IMR-90 (cell line): ENCODE measurements at regions not wholly inside any gene's neighbourhood (a gene's known extent, or its start where the extent isn't known, plus 50 kb on each side); places are given as distances from the start of the nearest gene placed in this dataset.

Experiments
- ATAC-seq: fragments of 200-7000 bp; cut with Tn5 transposase; 2 replicates; pipeline ENCODE4 v1.9.1; 2020; ENCODE audit warnings: low read depth, mild to moderate bottlenecking, moderate library complexity
- BruUV-seq: library from RNA; stranded (reverse); fragments of 400-500 nt; replicated peaks from 2 replicates; lab custom pipeline; 2021; lab: Mats Ljungman, UMichigan
- CTCF ChIA-PET: fragments of 300-600 bp; formaldehyde crosslinking; extraction: SDS; loops from one replicate; lab custom pipeline; 2021; ENCODE audit warnings: antibody characterized with exemption; lab: Yijun Ruan, JAX
- POLR2A ChIA-PET: fragments of 300-600 bp; sonication (Branson Sonifier 250); formaldehyde crosslinking; loops from one replicate; lab custom pipeline; 2022; ENCODE audit warnings: antibody characterized with exemption; ENCODE audit not compliant: unreplicated experiment; lab: Charles Lee
- DNase-seq: peaks from one replicate; pipeline ENCODE4 v3.0.0; 2013
- H2AFZ ChIP-seq: replicated peaks from 2 replicates; pipeline ENCODE3; 2013; ENCODE audit warnings: low read length, mild to moderate bottlenecking; ENCODE audit not compliant: poor library complexity
- H2AK5ac ChIP-seq: 2 replicates; pipeline ENCODE4 v1.6.1; 2013; ENCODE audit warnings: low read depth, low read length, inconsistent platforms
- H2AK9ac ChIP-seq: replicated peaks from 2 replicates; pipeline ENCODE3; 2013; ENCODE audit warnings: mild to moderate bottlenecking, low read depth, low read length, moderate library complexity; ENCODE audit not compliant: poor library complexity
- H2BK120ac ChIP-seq: 2 replicates; pipeline ENCODE4 v1.6.1; 2013; ENCODE audit warnings: low read depth, low read length, inconsistent platforms
- H2BK15ac ChIP-seq: 3 replicates; pipeline ENCODE4 v1.6.1; 2013; ENCODE audit warnings: low read depth, low read length, inconsistent platforms
- H2BK20ac ChIP-seq: 2 replicates; pipeline ENCODE4 v1.6.1; 2013; ENCODE audit warnings: low read depth, mild to moderate bottlenecking, inconsistent platforms, low read length, moderate library complexity
- H2BK5ac ChIP-seq: 2 replicates; pipeline ENCODE4 v1.6.1; 2013; ENCODE audit warnings: mild to moderate bottlenecking, low read depth, low read length, inconsistent platforms; ENCODE audit not compliant: poor library complexity, severe bottlenecking
- H3K14ac ChIP-seq: replicated peaks from 2 replicates; pipeline ENCODE4 v1.6.1; 2013; ENCODE audit warnings: low read depth, low read length, inconsistent platforms
- H3K18ac ChIP-seq: 2 replicates; pipeline ENCODE4 v1.6.1; 2013; ENCODE audit warnings: low read depth, low read length, control low read depth
- H3K23ac ChIP-seq: 2 replicates; pipeline ENCODE4 v1.6.1; 2013; ENCODE audit warnings: low read depth, low read length, inconsistent platforms
- H3K27ac ChIP-seq: 2 replicates; pipeline ENCODE4 v1.5.1; 2013; ENCODE audit warnings: mild to moderate bottlenecking, control low read depth, low read length; ENCODE audit not compliant: insufficient read depth
- H3K27me3 ChIP-seq: 2 replicates; pipeline ENCODE4 v1.6.1; 2013; ENCODE audit warnings: low read length; ENCODE audit not compliant: control insufficient read depth, insufficient read depth
- H3K36me3 ChIP-seq: 2 replicates; pipeline ENCODE4 v1.6.1; 2013; ENCODE audit warnings: low read length, mixed read lengths; ENCODE audit not compliant: control insufficient read depth, insufficient read depth
- H3K4ac ChIP-seq: 2 replicates; pipeline ENCODE4 v1.6.1; 2013; ENCODE audit warnings: low read depth, low read length, inconsistent platforms
- H3K4me1 ChIP-seq: 2 replicates; pipeline ENCODE4 v1.6.1; 2013; ENCODE audit warnings: low read length, mixed read lengths; ENCODE audit not compliant: control insufficient read depth, insufficient read depth
- H3K4me2 ChIP-seq: 2 replicates; pipeline ENCODE4 v1.6.1; 2013; ENCODE audit warnings: low read depth, mild to moderate bottlenecking, control low read depth, low read length, moderate library complexity
- H3K4me3 ChIP-seq: 2 replicates; pipeline ENCODE4 v1.5.1; 2013; ENCODE audit warnings: low read depth, mild to moderate bottlenecking, control low read depth, low read length, moderate library complexity; ENCODE audit not compliant: insufficient read depth
- H3K56ac ChIP-seq: 2 replicates; pipeline ENCODE4 v1.6.1; 2013; ENCODE audit warnings: low read length, inconsistent platforms; ENCODE audit not compliant: insufficient read depth; ENCODE audit errors: extremely low read depth
- H3K79me1 ChIP-seq, 2 experiments: 2 replicates each; pipeline ENCODE4 v1.6.1; 2013; ENCODE audit warnings: low read length in 2 of 2, inconsistent platforms in 1 of 2, low read depth in 1 of 2
- H3K9ac ChIP-seq: 2 replicates; pipeline ENCODE4 v1.6.1; 2013; ENCODE audit warnings: low read depth, low read length, control low read depth
- H3K9me1 ChIP-seq: 2 replicates; pipeline ENCODE4 v1.6.1; 2013; ENCODE audit warnings: low read length, inconsistent platforms; ENCODE audit not compliant: insufficient read depth
- H3K9me3 ChIP-seq: 2 replicates; pipeline ENCODE4 v1.6.1; 2013; ENCODE audit warnings: low read length; ENCODE audit not compliant: control insufficient read depth, insufficient read depth
- H4K20me1 ChIP-seq: 2 replicates; pipeline ENCODE4 v1.6.1; 2013; ENCODE audit warnings: low read length, inconsistent platforms; ENCODE audit not compliant: insufficient read depth
- H4K5ac ChIP-seq: 2 replicates; pipeline ENCODE4 v1.6.1; 2013; ENCODE audit warnings: mild to moderate bottlenecking, low read depth, low read length, control low read depth
- H4K8ac ChIP-seq, 2 experiments: 2 replicates each; pipeline ENCODE4 v1.6.1; 2013; ENCODE audit warnings: low read depth in 2 of 2, low read length in 2 of 2, control low read depth in 1 of 2, inconsistent platforms in 1 of 2
- H4K91ac ChIP-seq: 2 replicates; pipeline ENCODE4 v1.6.1; 2013; ENCODE audit warnings: low read depth, low read length, inconsistent platforms; ENCODE audit not compliant: insufficient read depth
- CEBPB ChIP-seq: IDR thresholded peaks from 2 replicates; pipeline ENCODE4 v1.6.1; 2012; ENCODE audit warnings: low read depth, low read length, improper control_type of control experiment
- CHD1 ChIP-seq: IDR thresholded peaks from 2 replicates; pipeline ENCODE4 v1.6.1; 2012; ENCODE audit warnings: low read depth, low read length, improper control_type of control experiment
- FOS ChIP-seq: fragments of 150-350 bp; IDR thresholded peaks from 2 replicates; pipeline ENCODE4 v1.6.1; 2016; ENCODE audit warnings: low read depth, low read length
- MAFK ChIP-seq: IDR thresholded peaks from 2 replicates; pipeline ENCODE4 v1.6.1; 2012; ENCODE audit warnings: low read depth, low read length, improper control_type of control experiment
- MAZ ChIP-seq: IDR thresholded peaks from 2 replicates; pipeline ENCODE4 v1.6.1; 2012; ENCODE audit warnings: low read depth, mild to moderate bottlenecking, low read length, improper control_type of control experiment, moderate library complexity, borderline replicate concordance
- MXI1 ChIP-seq: IDR thresholded peaks from 2 replicates; pipeline ENCODE4 v1.6.1; 2012; ENCODE audit warnings: low read depth, mild to moderate bottlenecking, low read length, moderate library complexity, borderline replicate concordance
- NFE2L2 ChIP-seq: fragments of 150-350 bp; IDR thresholded peaks from 2 replicates; pipeline ENCODE4 v1.6.1; 2016; ENCODE audit warnings: low read depth, mild to moderate bottlenecking, low read length
- POLR2A ChIP-seq: IDR thresholded peaks from 2 replicates; pipeline ENCODE4 v1.6.1; 2012; ENCODE audit warnings: mild to moderate bottlenecking, low read depth, low read length
- RAD21 ChIP-seq: IDR thresholded peaks from 2 replicates; pipeline ENCODE4 v1.6.1; 2012; ENCODE audit warnings: low read length, improper control_type of control experiment
- RCOR1 ChIP-seq: IDR thresholded peaks from 2 replicates; pipeline ENCODE4 v1.6.1; 2012; ENCODE audit warnings: mild to moderate bottlenecking, low read length, improper control_type of control experiment; ENCODE audit not compliant: insufficient replicate concordance
- RFX5 ChIP-seq: IDR thresholded peaks from 2 replicates; pipeline ENCODE4 v1.8.0; 2012; ENCODE audit warnings: low read depth, mild to moderate bottlenecking, low read length, moderate library complexity
- SMC3 ChIP-seq: fragments of 150-350 bp; IDR thresholded peaks from 2 replicates; pipeline ENCODE4 v1.6.1; 2016; ENCODE audit warnings: low read depth, mild to moderate bottlenecking, antibody characterized with exemption, low read length, moderate library complexity
- WGBS, 2 experiments: methylation state at CpG; one replicate each; pipeline versions ENCODE4 v1.1.5 to v1.1.7; 2013; ENCODE audit warnings: missing lambda C conversion rate in 2 of 2; ENCODE audit not compliant: insufficient read length in 1 of 2; ENCODE audit errors: extremely low coverage in 2 of 2; 5-methylcytosine and 5-hydroxymethylcytosine counted together
- dilution Hi-C: fragments of 300-500 bp; cut with HindIII; formaldehyde crosslinking; loops from one replicate; pipeline ENCODE4 v1.14.3; 2018; ENCODE audit warnings: low sequenced_read_pairs; ENCODE audit not compliant: unreplicated experiment
- in situ Hi-C: fragments of 300-500 bp; cut with MboI; formaldehyde crosslinking; loops from 3 replicates; pipeline ENCODE4 v1.14.3; 2019; ENCODE audit warnings: low sequenced_read_pairs, inconsistent platforms, mixed read lengths
- intact Hi-C: fragments of 100-400 bp; cut with micrococcal nuclease; formaldehyde crosslinking; loops from 2 replicates; pipeline ENCODE4 v1.10.0; 2022
- TF ChIP-seq, protein P1 (sequence below): conservative IDR thresholded peaks from 2 replicates; pipeline ENCODE4 v1.5.1; 2012; ENCODE audit warnings: mild to moderate bottlenecking, low read depth, low read length, improper control_type of control experiment
- TF ChIP-seq, protein P2 (sequence below): fragments of 150-350 bp; IDR thresholded peaks from 2 replicates; pipeline ENCODE4 v1.6.1; 2016; ENCODE audit warnings: low read depth, mild to moderate bottlenecking, low read length, moderate library complexity, borderline replicate concordance

DNA sequence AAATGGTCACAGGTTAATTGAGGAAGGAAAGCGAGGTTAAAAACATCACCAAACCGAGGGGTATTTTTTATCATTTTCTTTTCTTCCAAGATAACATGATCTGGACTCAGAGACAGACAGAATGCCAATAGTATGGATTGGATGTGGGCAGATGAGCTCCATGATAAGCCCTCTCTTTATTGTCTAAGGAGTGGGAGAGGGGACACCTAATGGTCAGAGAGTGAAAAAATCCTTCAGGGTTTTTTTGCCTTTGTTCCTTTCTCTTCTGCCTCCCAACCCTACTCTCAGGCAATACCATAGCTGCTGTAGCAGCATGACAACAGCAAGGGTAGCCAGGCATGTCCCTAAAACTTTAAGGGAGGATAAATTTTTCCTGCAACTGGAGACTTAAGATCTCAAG, 94.7 kb downstream of the DIRAS2 start:
- no peak overlapping the region for H2BK15ac ChIP-seq
- dilution Hi-C loops, result no loop called here
- no peak overlapping the region for H2AK5ac ChIP-seq
- H4K20me1 ChIP-seq, result no peaks in the 10 kb centered on the region
- CTCF ChIA-PET, result no interaction called here
- no peak overlapping the region for H3K9ac ChIP-seq
- H3K14ac ChIP-seq, result no peak overlapping the region
- H4K91ac ChIP-seq, result no peak overlapping the region
- H3K4me1 ChIP-seq, result no peaks in the 10 kb centered on the region
- H2AK9ac ChIP-seq, result no peak overlapping the region
- no peaks in the 10 kb centered on the region for H3K27me3 ChIP-seq
- H2AFZ ChIP-seq, result no peak overlapping the region
- no peaks in the 10 kb centered on the region for H3K9me3 ChIP-seq
- H3K36me3 ChIP-seq, result no peaks in the 10 kb centered on the region
- H3K4me3 ChIP-seq, result no peak overlapping the region
- BruUV-seq, result no TSS peak
- H3K4ac ChIP-seq, result no peak overlapping the region
- POLR2A ChIA-PET, result no interaction called here
- WGBS, 2 experiments, result no CpG with 5 or more reads among the region's 2 CpGs
- intact Hi-C loops, result no loop called here
- no peaks in the 10 kb centered on the region for H3K9me1 ChIP-seq
- no peak overlapping the region for H2BK120ac ChIP-seq
- H4K5ac ChIP-seq, result no peak overlapping the region
- ATAC-seq, result no peak
- H3K18ac ChIP-seq, result no peak overlapping the region
- no peak for DNase-seq
- no peaks in the 10 kb centered on the region for H3K79me1 ChIP-seq
- in situ Hi-C loops, result no loop called here
- H3K23ac ChIP-seq, result no peak overlapping the region
- no peak for TF ChIP-seq NFE2L2
- TF ChIP-seq, protein P1, sequence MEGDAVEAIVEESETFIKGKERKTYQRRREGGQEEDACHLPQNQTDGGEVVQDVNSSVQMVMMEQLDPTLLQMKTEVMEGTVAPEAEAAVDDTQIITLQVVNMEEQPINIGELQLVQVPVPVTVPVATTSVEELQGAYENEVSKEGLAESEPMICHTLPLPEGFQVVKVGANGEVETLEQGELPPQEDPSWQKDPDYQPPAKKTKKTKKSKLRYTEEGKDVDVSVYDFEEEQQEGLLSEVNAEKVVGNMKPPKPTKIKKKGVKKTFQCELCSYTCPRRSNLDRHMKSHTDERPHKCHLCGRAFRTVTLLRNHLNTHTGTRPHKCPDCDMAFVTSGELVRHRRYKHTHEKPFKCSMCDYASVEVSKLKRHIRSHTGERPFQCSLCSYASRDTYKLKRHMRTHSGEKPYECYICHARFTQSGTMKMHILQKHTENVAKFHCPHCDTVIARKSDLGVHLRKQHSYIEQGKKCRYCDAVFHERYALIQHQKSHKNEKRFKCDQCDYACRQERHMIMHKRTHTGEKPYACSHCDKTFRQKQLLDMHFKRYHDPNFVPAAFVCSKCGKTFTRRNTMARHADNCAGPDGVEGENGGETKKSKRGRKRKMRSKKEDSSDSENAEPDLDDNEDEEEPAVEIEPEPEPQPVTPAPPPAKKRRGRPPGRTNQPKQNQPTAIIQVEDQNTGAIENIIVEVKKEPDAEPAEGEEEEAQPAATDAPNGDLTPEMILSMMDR, result no peak
- TF ChIP-seq RCOR1, result no peak
- TF ChIP-seq MAZ, result no peak
- TF ChIP-seq, protein P2, sequence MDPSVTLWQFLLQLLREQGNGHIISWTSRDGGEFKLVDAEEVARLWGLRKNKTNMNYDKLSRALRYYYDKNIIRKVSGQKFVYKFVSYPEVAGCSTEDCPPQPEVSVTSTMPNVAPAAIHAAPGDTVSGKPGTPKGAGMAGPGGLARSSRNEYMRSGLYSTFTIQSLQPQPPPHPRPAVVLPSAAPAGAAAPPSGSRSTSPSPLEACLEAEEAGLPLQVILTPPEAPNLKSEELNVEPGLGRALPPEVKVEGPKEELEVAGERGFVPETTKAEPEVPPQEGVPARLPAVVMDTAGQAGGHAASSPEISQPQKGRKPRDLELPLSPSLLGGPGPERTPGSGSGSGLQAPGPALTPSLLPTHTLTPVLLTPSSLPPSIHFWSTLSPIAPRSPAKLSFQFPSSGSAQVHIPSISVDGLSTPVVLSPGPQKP, result no peak
- TF ChIP-seq FOS, result no peak
- TF ChIP-seq CHD1, result no peak
- TF ChIP-seq CEBPB, result no peak
- TF ChIP-seq RFX5, result no peak
- no peak for TF ChIP-seq RAD21
- no peak for TF ChIP-seq SMC3
- TF ChIP-seq MAFK, result no peak
- no peak for TF ChIP-seq MXI1
- no peak for TF ChIP-seq POLR2A
- H4K8ac ChIP-seq, result no peak overlapping the region
- no peak overlapping the region for H3K4me2 ChIP-seq
- no peak overlapping the region for H3K56ac ChIP-seq
- no peak overlapping the region for H3K27ac ChIP-seq
- H2BK5ac ChIP-seq, result no peak overlapping the region
- H2BK20ac ChIP-seq, result no peak overlapping the region
